ENCODE measurements at regions not wholly inside any gene's neighbourhood (a gene's known extent, or its start where the extent isn't known, plus 50 kb on each side); places are given as distances from the start of the nearest gene placed in this dataset.
"Not testable (repeated sequence)": the region's sequence is repeated elsewhere in the genome, so short reads cannot be mapped to it uniquely, and the experiment has no call there.

DNA sequence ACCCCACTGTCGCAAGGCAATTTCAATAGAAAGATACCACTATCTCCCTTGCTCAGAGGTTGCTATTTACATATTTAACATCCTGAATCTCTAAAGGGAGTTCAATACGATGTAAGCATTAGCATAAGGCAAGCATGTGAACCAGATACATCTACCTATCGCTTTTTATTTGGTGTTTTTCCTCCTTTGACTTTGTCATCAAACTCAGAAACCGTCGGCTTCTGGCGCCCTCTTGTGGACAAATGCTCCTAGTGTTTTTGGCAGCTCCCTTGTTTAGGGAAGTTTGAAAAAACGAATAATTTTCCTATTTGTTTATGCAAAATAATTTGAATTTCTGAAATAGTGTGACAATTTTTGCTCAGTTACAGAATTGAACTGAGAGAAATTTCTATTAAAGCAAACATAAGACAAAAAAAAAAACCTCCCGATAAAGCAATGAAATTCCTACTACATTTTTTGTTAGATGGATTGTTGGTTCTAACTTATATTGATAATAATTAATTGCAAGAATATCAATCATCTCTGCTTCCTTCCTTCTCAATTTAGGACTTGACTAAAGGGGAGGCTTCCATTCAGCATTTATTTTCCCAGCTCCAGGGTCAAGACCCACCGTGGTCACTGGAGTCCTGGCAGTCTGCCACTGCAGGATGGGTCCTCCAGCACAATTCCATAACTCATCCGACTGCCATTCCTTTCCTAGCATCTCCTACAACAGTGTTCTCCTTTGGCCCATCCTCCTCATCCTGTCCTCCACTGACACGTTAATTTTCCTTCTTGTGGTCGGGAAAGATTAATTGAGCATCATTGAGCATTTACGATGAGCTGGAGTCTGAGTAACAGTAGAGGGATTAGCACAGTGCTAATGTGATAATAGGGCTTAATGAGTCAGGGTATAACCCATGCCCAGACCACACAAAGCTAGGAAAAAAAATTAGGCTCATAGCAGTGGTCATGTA is 131.8 kb upstream of the CHD1 start:
- Histone ChIP-seq H3K4me1 (peaks cover 0 to 16% (median 4%) of the 10 kb centered on the region in 3 donors), H3K36me3 (no peaks in the 10 kb centered on the region), H3K27ac (no peak overlapping the region), H3K27me3 (no peaks in the 10 kb centered on the region), H3K9me3 (no peaks in the 10 kb centered on the region), H3K4me3 (peak overlapping the region in 1 of 4 donors; percentile 3)
- intact Hi-C loops (cut with DNase I): loop anchor here (5.0 kb wide), 1 partner anchor 153 kb away; no protein-coding TSS in a partner anchor
- no peak for TF ChIP-seq POLR2A (IDR thresholded peaks at IDR 0.05)
- TF ChIP-seq, protein P1, sequence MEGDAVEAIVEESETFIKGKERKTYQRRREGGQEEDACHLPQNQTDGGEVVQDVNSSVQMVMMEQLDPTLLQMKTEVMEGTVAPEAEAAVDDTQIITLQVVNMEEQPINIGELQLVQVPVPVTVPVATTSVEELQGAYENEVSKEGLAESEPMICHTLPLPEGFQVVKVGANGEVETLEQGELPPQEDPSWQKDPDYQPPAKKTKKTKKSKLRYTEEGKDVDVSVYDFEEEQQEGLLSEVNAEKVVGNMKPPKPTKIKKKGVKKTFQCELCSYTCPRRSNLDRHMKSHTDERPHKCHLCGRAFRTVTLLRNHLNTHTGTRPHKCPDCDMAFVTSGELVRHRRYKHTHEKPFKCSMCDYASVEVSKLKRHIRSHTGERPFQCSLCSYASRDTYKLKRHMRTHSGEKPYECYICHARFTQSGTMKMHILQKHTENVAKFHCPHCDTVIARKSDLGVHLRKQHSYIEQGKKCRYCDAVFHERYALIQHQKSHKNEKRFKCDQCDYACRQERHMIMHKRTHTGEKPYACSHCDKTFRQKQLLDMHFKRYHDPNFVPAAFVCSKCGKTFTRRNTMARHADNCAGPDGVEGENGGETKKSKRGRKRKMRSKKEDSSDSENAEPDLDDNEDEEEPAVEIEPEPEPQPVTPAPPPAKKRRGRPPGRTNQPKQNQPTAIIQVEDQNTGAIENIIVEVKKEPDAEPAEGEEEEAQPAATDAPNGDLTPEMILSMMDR (IDR thresholded peaks at IDR 0.05): peak; percentile 74 to 92 (median 82)
- WGBS, 2 donors: 16 to 21% methylated on average over 13 of the region's 13 CpGs
- DNase-seq: no peak

DNA sequence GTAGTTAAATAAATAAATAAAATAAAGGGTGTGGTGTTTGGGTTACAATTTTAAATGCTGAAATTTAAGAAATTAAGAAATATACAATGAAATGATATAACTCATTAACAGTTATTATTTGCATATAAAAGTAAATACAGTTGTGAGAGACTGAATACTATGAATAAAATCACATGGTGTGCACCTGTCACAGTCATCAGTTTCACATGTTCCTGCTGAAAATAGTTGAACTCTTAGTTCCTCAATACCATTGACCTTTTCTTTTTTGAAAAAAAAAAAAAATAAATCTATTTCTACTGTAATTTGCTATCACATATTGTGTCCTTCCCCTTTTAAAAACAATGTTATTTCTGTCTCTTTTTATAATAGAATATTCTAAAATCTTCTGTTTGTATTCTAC is 130.9 kb upstream of the CHD1 start:
- Histone ChIP-seq H3K4me3 (no peak overlapping the region), H3K27ac (no peak overlapping the region), H3K27me3 (no peaks in the 10 kb centered on the region), H3K4me1 (peaks cover 0 to 16% (median 4%) of the 10 kb centered on the region in 3 donors), H3K9me3 (no peaks in the 10 kb centered on the region), H3K36me3 (no peaks in the 10 kb centered on the region)
- TF ChIP-seq, protein P1 (IDR thresholded peaks at IDR 0.05): no peak
- no peak for TF ChIP-seq POLR2A (IDR thresholded peaks at IDR 0.05)
- intact Hi-C loops (cut with DNase I): loop anchor here (5.0 kb wide), 1 partner anchor 152 kb away; no protein-coding TSS in a partner anchor
- no peak for DNase-seq

DNA sequence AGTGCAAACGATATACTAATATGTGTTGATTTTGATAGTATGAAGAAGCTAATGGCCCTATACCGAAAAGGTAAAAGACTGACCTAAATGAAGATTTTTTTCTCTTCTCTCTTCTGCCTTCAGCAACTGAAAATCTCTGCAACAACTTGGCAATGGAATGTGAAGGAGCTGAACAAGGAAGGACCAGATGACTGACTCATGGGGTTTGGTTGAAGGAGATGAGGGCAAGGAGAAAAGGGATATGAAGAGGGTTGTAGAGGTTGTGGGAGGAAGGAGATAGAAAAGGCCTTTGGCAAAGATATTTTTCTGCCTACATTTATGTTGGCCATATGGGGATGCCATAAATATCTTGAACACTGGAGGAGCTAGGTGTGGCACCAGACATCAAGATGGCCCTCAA is 129.7 kb upstream of the CHD1 start:
- Histone ChIP-seq H3K4me1 (peaks cover 0 to 16% (median 4%) of the 10 kb centered on the region in 3 donors), H3K4me3 (no peak overlapping the region), H3K9me3 (no peaks in the 10 kb centered on the region), H3K27me3 (no peaks in the 10 kb centered on the region), H3K36me3 (no peaks in the 10 kb centered on the region), H3K27ac (no peak overlapping the region)
- WGBS, 2 donors: 84 to 90% methylated on average over 2 of the region's 2 CpGs
- DNase-seq: no peak
- TF ChIP-seq, protein P1 (IDR thresholded peaks at IDR 0.05): no peak
- TF ChIP-seq POLR2A (IDR thresholded peaks at IDR 0.05): no peak
- intact Hi-C loops (cut with DNase I): no loop called here

DNA sequence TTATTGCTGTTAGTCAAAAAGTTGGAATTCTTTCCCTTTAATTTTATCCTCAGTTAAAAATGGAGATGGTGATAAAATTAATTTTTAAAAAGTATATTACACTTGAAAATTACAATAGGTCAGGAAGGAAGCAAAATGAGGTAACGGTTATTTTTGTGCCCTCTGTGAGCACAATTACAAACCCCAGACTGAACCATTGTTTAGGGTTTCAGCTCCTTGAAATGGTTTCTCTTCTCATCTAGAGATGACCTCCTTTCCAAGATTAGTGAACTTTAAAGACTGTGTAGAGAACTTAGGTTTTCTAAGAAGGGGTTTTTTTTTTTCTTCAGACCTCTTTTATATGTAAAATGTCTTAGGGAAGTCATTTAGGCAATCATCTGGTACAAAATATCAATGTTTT is 126.2 kb upstream of the CHD1 start:
- intact Hi-C loops (cut with DNase I): no loop called here
- DNase-seq: no peak
- 52 to 73% methylated on average over 1 of the region's 1 CpG for WGBS, 2 donors
- Histone ChIP-seq H3K4me3 (no peak overlapping the region), H3K27ac (no peak overlapping the region), H3K27me3 (no peaks in the 10 kb centered on the region), H3K36me3 (no peaks in the 10 kb centered on the region), H3K9me3 (no peaks in the 10 kb centered on the region), H3K4me1 (peaks cover 0 to under 1% (median 0%) of the 10 kb centered on the region in 3 donors)
- no peak for TF ChIP-seq POLR2A (IDR thresholded peaks at IDR 0.05)
- TF ChIP-seq, protein P1 (IDR thresholded peaks at IDR 0.05): no peak

DNA sequence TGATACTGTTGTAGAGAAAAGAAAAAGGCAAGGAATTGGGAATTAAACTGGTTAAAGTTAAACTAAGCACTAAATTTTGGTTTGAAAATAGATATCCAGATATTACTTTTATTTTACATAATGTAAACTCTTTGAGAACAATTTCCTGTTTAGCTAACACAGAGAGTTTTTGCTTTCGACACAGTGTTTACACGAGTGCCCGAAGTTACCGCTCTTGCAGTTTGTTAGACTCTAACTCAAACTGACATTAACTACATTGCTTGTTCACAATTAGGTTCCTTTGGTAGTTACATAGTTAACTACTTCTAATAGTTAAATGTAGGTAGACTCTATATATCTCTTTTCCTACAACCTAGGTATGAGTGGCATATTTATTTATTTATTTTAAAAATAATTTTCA is 117.1 kb upstream of the CHD1 start:
- 58 to 64% methylated on average over 4 of the region's 4 CpGs for WGBS, 2 donors
- DNase-seq: no peak
- H3K4me3 ChIP-seq: no peak overlapping the region
- no peaks in the 10 kb centered on the region for H3K4me1 ChIP-seq
- intact Hi-C loops (cut with DNase I): no loop called here
- no peak overlapping the region for H3K27ac ChIP-seq
- no peaks in the 10 kb centered on the region for H3K27me3 ChIP-seq
- H3K36me3 ChIP-seq: no peaks in the 10 kb centered on the region
- no peak for TF ChIP-seq POLR2A (IDR thresholded peaks at IDR 0.05)
- TF ChIP-seq, protein P1 (IDR thresholded peaks at IDR 0.05): no peak
- no peaks in the 10 kb centered on the region for H3K9me3 ChIP-seq

DNA sequence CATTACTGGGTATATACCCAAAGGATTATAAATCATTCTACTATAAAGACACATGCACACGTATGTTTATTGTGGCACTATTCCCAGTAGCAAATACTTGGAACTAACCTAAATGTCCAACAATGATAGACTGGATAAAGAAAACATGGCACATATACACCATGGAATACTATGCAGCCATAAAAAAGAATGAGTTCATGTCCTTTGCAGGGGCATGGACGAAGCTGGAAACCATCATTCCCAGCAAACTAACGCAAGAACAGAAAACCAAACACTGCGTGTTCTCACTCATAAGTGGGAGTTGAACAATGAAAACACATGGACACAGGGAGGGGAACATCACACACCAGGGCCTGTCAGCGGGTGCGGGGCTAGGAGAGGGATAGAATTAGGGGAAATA is 114.5 kb upstream of the CHD1 start:
- H3K4me3 ChIP-seq; H3K27ac ChIP-seq; H3K27me3 ChIP-seq; H3K4me1 ChIP-seq; DNase-seq; intact Hi-C loops (cut with DNase I); H3K36me3 ChIP-seq; H3K9me3 ChIP-seq: not testable (repeated sequence)
- WGBS, 2 donors: 76 to 78% methylated on average over 6 of the region's 6 CpGs

Data from esophagus squamous epithelium (tissue), 5 donors.